ENCODE measurements at regions not wholly inside any gene's neighbourhood (a gene's known extent, or its start where the extent isn't known, plus 50 kb on each side); places are given as distances from the start of the nearest gene placed in this dataset.

GRCh38 chr20:57922083-57922482, 212.3 kb upstream of the PMEPA1 start:
- Histone ChIP-seq H3K9me3 (ENCODE audit: control insufficient read depth, low read depth, low read length) (no peaks in the 10 kb centered on the region), H3T11ph (ENCODE audit: low read length) (no peak overlapping the region), H4K91ac (ENCODE audit: insufficient read length, low read depth, low read length) (no peak overlapping the region), H3K4ac (ENCODE audit: low read depth, low read length) (no peak overlapping the region), H3K56ac (ENCODE audit: insufficient read length, low read depth, low read length) (no peak overlapping the region), H3K79me1 (ENCODE audit: insufficient read depth, low read depth, low read length, poor library complexity, severe bottlenecking) (no peaks in the 10 kb centered on the region), H2BK5ac (ENCODE audit: insufficient read length, low read length) (no peak overlapping the region), H3K9ac (ENCODE audit: extremely low read depth, insufficient read length, low read length) (no peak overlapping the region), H2BK12ac (ENCODE audit: insufficient read length, low read depth, low read length) (no peak overlapping the region), H3K18ac (ENCODE audit: insufficient read length, low read depth, low read length) (no peak overlapping the region), H3K4me1 (ENCODE audit: insufficient read depth, low read length) (no peaks in the 10 kb centered on the region), H2AK5ac (ENCODE audit: insufficient read length, low read length) (no peak overlapping the region), H2BK120ac (ENCODE audit: low read depth, low read length, poor library complexity, severe bottlenecking) (no peak overlapping the region), H3K27me3 (ENCODE audit: insufficient read depth, low read length) (no peaks in the 10 kb centered on the region), H4K20me1 (ENCODE audit: control insufficient read depth, insufficient read depth, insufficient read length) (no peaks in the 10 kb centered on the region), H3K4me2 (ENCODE audit: insufficient read depth, insufficient read length, low read length) (no peak overlapping the region), H4K8ac (replicated peaks; ENCODE audit: insufficient read length, low read depth, low read length) (peak overlapping the region; percentile 36), H4K5ac (ENCODE audit: insufficient read length, low read depth, low read length) (no peak overlapping the region), H2BK20ac (ENCODE audit: low read depth, low read length, poor library complexity, severe bottlenecking) (no peak overlapping the region), H2BK15ac (ENCODE audit: low read depth, low read length) (no peak overlapping the region), H3K14ac (ENCODE audit: insufficient read depth, low read length) (no peak overlapping the region; the same call in 1 of the 2 replicates), H3K23me2 (ENCODE audit: insufficient read length, low read depth, low read length, poor library complexity, severe bottlenecking) (no peaks in the 10 kb centered on the region), H3K23ac (ENCODE audit: insufficient read length, low read depth, low read length) (no peak overlapping the region), H3K79me2 (ENCODE audit: insufficient read depth, low read length) (no peaks in the 10 kb centered on the region), H3K27ac (ENCODE audit: insufficient read length, low read depth, low read length) (no peak overlapping the region), H2AFZ (ENCODE audit: low read length) (no peak overlapping the region)
- Mint-ChIP-seq H3K27ac (no peak overlapping the region), H3K27me3 (ENCODE audit: low read depth) (peaks cover 7% of the 10 kb centered on the region), H3K36me3 (ENCODE audit: insufficient read depth in 1 of 3, low read depth in 3 of 3) (peaks cover 0 to 14% (median 5%) of the 10 kb centered on the region in 3 experiments; a peak in 4 of 7 replicates), H3K4me3 (no peak overlapping the region), H3K4me1 (peaks cover 23 to 37% of the 10 kb centered on the region in 2 experiments), H3K9me3 (peaks cover 14 to 16% of the 10 kb centered on the region in 2 experiments)
- WGBS (ENCODE audit: extremely low coverage, insufficient read length, low lambda C conversion rate): no CpG with 5 or more reads among the region's 4 CpGs
- TF ChIP-seq, protein P1, sequence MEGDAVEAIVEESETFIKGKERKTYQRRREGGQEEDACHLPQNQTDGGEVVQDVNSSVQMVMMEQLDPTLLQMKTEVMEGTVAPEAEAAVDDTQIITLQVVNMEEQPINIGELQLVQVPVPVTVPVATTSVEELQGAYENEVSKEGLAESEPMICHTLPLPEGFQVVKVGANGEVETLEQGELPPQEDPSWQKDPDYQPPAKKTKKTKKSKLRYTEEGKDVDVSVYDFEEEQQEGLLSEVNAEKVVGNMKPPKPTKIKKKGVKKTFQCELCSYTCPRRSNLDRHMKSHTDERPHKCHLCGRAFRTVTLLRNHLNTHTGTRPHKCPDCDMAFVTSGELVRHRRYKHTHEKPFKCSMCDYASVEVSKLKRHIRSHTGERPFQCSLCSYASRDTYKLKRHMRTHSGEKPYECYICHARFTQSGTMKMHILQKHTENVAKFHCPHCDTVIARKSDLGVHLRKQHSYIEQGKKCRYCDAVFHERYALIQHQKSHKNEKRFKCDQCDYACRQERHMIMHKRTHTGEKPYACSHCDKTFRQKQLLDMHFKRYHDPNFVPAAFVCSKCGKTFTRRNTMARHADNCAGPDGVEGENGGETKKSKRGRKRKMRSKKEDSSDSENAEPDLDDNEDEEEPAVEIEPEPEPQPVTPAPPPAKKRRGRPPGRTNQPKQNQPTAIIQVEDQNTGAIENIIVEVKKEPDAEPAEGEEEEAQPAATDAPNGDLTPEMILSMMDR (conservative IDR thresholded peaks at IDR 0.05): no peak
- DNase-seq: no peak
